ENCODE measurements at regions not wholly inside any gene's neighbourhood (a gene's known extent, or its start where the extent isn't known, plus 50 kb on each side); places are given as distances from the start of the nearest gene placed in this dataset.

DNA sequence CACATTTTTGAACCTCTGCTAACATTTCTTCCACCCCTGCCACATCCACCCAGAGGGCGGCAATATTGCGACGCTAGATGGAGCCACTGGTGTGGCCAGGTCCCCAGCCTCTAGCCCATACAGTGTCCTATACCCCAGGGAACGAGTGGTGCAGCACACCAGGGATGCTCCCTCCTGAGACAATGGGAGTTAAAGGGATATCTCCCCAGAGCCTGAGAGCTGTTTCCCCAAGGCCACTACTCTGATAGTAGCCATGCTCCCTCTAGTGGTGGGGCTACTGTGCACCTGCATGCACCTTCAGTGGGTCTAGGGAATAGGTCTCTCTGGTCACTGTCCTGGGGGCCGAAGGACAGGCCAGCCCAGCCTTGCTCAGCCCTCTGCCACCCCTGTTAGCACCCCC lies 336.4 kb upstream of the FSHR start:
- peak; percentile 53 for DNase-seq (ENCODE audit: low spot score)

GRCh38 chr2:49487139-49487538 lies 332.8 kb upstream of the FSHR start:
- DNase-seq (ENCODE audit: low spot score) = no peak

- DNase-seq (ENCODE audit: low spot score) = no peak
Measured at GRCh38 chr2:49480520-49480919, 326.2 kb upstream of the FSHR start.

DNA sequence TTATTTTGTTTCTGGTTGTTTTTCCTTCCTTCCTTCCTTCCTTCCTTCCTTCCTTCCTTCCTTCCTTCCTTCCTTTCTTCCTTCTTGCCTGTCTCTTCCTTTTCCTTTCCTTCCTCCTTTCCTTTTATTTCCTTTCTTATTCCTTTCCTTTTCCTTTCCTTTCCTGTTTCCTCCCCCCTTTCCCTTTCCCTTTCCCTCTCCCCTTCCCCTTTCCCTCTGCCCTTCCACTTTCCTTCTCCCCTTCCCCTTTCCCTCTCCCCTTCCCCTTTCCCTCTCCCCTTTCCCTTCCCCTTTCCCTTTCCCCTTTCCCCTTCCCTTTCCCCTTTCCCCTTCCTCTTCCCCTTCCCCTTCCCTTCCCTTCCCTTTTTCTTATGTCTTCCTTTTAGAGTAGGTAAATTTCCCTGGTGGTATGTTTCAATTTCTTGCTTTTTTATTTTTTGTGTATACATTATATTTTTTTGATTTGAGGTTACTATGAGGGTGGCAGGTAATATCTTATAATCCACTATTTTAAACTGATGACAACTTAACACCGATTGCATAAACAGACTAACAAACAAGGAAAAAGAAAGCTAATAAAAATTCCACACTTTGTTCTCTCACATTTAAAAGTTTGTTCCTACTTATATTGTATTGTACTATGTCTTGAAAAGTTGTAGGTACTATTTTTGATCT lies 311.0 kb upstream of the FSHR start:
- no peak for DNase-seq (ENCODE audit: low spot score)

- no peak for DNase-seq (ENCODE audit: low spot score)
Measured at GRCh38 chr2:49459314-49459993, 305.1 kb upstream of the FSHR start.

DNA sequence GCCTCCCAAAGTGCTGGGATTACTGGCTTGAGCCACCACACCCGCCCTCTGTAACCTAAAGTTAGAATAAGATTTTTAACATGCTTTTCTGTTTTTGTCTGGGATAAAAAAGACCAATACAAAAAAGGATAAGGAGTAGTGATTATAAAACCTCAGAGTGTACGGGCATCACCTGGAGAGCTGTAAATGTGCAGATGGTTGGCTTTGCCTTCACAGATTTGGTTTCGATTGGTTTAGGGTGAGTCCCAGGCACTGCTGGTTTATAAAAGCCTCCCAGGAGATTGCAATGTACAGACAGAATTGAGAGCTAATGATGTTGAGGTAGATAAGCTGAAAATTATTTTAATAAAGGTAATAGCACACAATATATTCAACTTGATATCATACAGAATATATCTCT lies 289.7 kb upstream of the FSHR start:
- no peak for DNase-seq (ENCODE audit: low spot score)

- no peak for DNase-seq (ENCODE audit: low spot score)
Measured at GRCh38 chr2:49426996-49427395, 272.7 kb upstream of the FSHR start.

- no peak for DNase-seq (ENCODE audit: low spot score)
Measured at GRCh38 chr2:49416252-49416651, 261.9 kb upstream of the FSHR start.

- no peak for DNase-seq (ENCODE audit: low spot score)
Measured at GRCh38 chr2:49404108-49404507, 249.8 kb upstream of the FSHR start.

DNA sequence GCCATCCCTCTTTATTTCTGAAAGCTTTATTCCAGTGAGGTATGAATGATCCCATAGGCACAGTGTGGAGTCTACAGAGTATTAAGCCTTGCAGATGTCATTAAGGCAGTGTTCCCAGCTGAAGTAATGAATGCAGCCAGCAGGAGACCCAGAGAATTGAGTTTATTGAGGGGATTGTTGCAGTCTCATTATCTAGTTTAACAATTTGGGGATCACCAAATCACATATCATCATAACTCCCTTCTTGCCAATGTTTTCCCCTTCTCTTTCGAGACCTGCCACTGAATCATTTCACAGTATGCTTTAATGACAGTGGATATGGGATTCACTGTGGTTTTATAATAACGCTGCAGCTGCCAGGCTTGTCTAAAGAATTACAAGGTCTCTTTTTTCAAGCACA lies 249.3 kb upstream of the FSHR start:
- no peak for DNase-seq (ENCODE audit: low spot score)

DNA sequence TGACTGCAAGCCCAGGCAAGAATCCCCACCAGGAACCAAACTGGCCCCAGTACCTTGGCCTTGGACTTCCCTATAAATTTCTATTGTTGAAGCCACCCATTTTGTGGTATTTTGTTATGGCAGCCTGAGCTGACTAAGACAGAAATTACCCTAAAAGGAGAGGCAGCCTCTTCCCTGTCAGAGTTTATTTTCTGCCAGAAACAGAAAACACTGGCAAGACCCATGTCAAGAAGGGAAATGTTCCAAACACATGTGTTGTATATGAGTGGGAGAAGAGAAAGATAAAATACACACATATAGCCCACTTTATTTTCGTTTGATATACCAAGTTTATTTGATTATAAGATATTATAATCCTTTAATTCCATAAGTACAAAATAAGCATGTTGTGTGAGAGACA lies 225.1 kb upstream of the FSHR start:
- DNase-seq (ENCODE audit: low spot score) = no peak

DNA sequence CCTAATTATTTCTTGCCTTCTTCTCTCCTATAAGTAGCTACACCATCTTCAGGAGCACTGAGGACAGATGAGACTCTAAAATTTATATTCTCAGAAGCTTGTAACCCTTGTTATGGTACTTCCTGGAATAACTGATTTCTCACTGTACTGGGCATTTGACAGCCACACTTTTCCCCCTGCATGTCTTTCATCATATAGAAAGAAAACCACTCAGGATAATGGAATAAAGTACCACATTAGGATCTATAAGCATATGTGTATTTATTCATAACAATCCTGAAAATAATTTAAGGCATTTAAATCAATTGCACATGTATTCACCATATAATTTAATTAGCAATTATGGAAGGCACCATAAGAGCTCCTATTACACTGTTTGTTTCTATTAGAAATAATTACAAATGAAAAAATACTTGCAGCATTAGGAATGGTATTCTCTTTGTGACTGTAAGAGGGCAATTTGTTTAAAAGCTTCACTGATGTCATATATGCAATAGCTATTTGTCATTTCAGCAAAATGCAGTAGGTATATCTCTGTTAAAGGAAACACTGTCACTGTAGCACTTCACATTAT lies 216.9 kb upstream of the FSHR start:
- DNase-seq (ENCODE audit: low spot score) = no peak

- DNase-seq (ENCODE audit: low spot score) = no peak
Measured at GRCh38 chr2:49369650-49370049, 215.3 kb upstream of the FSHR start.

DNA sequence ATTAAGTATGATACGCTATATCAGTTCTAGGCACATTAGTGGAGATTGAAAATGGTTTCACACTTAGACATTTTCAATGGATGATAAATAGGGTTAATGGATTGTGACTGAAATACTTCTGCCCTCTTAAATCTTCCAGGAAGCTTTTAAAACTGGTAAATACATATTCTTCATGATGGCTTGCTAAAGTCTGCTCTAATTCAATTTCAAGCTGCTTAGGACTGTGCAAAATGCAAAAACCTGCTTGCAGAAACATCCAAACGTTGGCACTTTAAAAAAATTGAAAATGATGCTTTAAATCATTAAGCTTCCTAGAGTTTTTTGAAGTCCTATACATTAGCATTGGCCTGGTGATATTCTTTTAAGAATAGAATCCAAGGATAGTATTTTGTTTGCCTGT lies 214.8 kb upstream of the FSHR start:
- no peak for DNase-seq (ENCODE audit: low spot score)

- no peak for DNase-seq (ENCODE audit: low spot score)
Measured at GRCh38 chr2:49367003-49367402, 212.7 kb upstream of the FSHR start.

DNA sequence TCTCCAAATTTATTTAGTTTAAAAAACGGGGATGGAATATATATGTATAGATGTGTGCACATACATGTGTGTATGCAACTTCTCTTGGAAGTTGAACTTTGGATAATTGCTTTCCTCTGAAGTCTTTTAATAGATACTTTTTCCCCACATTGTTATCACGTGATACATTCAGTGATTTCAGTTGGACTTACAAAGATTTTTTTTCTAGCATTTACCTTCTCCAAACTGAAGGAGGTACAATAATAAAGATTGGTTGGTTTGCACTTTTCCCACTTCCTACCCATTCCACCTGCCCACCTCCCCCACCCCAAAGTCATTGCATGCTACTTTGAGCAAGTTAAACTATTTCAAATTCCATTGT lies 206.1 kb upstream of the FSHR start:
- DNase-seq (ENCODE audit: low spot score) = no peak

DNA sequence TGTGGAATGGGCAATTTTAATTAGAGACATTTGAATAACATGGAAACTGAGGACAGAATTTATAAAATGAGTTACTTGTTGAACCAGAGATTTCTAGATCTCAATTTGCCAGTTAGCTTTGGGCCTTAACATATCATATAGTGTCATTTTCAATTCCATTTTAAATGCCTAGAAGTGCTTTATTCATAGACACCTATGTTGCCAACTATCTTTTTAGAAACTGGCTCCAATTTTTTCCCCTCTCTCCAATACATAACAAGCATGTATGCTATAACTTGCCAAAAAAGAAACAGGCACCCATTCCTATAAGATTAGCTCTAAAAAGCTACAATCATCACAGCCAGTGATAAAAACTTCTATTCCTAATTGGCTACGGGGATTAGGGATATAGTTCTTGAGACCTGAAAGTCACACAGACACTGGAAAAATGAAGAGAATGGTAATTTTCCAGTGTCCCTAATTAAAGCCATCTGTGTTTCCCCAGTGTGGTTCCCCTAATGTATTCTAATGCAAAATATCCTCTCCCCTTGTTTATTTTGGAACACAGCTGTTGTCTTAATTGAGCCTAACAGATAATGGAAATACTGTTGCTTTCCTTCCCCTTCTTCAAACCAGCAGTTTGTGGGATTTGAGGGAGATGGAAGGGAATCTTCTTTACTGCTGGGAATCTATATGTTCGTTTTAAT lies 205.5 kb upstream of the FSHR start:
- no peak for DNase-seq (ENCODE audit: low spot score)

- no peak for DNase-seq (ENCODE audit: low spot score)
Measured at GRCh38 chr2:49355611-49356010, 201.3 kb upstream of the FSHR start.

- DNase-seq (ENCODE audit: low spot score) = no peak
Measured at GRCh38 chr2:49351560-49351959, 197.2 kb upstream of the FSHR start.

DNA sequence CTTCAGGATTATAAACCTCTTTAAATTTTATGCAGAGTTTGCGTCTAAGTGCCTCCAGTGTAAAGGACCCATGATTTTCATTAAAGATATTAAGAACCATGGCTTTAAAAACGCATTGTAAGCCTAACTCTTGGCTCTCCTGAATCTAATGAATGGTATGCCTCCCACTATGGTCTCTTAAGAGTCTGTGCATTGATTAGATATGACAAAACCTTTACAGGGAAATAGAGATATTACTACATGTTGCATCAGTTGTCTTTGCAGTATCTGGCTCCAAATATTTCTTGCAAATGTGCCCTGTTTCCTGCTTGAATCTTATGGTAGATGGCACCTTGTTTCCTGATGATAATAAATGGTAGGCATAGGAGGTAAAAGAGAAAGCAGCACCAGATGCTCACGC lies 189.3 kb upstream of the FSHR start:
- no peak for DNase-seq (ENCODE audit: low spot score)

GRCh38 chr2:49342156-49342555 lies 187.8 kb upstream of the FSHR start:
- DNase-seq (ENCODE audit: low spot score) = no peak

DNA sequence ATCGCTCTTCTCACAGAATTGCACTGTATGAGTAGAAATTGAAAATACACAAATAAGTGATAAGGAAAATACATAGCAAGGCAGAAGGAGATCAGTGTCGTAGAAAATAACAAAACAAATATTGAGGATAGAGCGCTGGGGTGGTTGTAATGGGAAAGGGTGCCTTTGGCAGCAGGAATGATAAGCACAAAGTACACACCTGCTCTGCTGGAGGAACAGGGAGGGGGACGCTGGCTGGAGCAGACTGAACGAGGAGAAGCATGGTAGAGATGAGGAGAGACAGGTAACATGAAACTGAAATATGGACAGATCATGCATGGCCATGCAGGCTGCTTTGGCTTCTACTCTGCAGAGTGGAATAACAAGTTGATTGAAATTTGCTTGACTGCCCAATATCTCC lies 181.2 kb upstream of the FSHR start:
- DNase-seq (ENCODE audit: low spot score) = no peak

GRCh38 chr2:49332415-49332814 lies 178.1 kb upstream of the FSHR start:
- no peak for DNase-seq (ENCODE audit: low spot score)

Measured in NAMALWA (cell line).